Tibial nerve (tissue), 4 donors: ENCODE measurements at regions not wholly inside any gene's neighbourhood (a gene's known extent, or its start where the extent isn't known, plus 50 kb on each side); places are given as distances from the start of the nearest gene placed in this dataset.

Experiments used
- EP300 ChIP-seq, 2 donors: sonication (generic); formaldehyde crosslinking; IDR thresholded peaks; one replicate each; pipeline ENCODE4 v1.6.1; 2017; ENCODE audit warnings: antibody characterized with exemption in 2 of 2, mild to moderate bottlenecking in 1 of 2
- POLR2A ChIP-seq, 2 donors: fragments of 450-650 bp; IDR thresholded peaks; one replicate each; pipeline ENCODE4 v1.6.1; 2017; ENCODE audit warnings: antibody characterized with exemption in 2 of 2, mild to moderate bottlenecking in 2 of 2, moderate library complexity in 2 of 2
- TF ChIP-seq, protein P1 (sequence below), 5 experiments: fragments of 200-600 bp in 3 of 5; fragments of 450-650 bp in 2 of 5; sonication (generic) in 3 of 5; IDR thresholded peaks; one replicate each; pipeline ENCODE4 v1.5.1; 2016 to 2019; ENCODE audit warnings: antibody characterized with exemption in 5 of 5, mild to moderate bottlenecking in 3 of 5, moderate library complexity in 2 of 5

- TF ChIP-seq POLR2A (IDR thresholded peaks at IDR 0.05) (no peak), EP300 (IDR thresholded peaks at IDR 0.05) (no peak)
- TF ChIP-seq, protein P1, sequence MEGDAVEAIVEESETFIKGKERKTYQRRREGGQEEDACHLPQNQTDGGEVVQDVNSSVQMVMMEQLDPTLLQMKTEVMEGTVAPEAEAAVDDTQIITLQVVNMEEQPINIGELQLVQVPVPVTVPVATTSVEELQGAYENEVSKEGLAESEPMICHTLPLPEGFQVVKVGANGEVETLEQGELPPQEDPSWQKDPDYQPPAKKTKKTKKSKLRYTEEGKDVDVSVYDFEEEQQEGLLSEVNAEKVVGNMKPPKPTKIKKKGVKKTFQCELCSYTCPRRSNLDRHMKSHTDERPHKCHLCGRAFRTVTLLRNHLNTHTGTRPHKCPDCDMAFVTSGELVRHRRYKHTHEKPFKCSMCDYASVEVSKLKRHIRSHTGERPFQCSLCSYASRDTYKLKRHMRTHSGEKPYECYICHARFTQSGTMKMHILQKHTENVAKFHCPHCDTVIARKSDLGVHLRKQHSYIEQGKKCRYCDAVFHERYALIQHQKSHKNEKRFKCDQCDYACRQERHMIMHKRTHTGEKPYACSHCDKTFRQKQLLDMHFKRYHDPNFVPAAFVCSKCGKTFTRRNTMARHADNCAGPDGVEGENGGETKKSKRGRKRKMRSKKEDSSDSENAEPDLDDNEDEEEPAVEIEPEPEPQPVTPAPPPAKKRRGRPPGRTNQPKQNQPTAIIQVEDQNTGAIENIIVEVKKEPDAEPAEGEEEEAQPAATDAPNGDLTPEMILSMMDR (IDR thresholded peaks at IDR 0.05): no peak
These were observed 88.8 kb upstream of the P3H2 start for GRCh38 chr3:190209533-190209932.
